HG03442 (cell line): ENCODE measurements at regions not wholly inside any gene's neighbourhood (a gene's known extent, or its start where the extent isn't known, plus 50 kb on each side); places are given as distances from the start of the nearest gene placed in this dataset.

Experiments used
- ATAC-seq: cut with Tn5 transposase; IDR thresholded peaks from one replicate; pipeline ENCODE4 v1.9.1; 2021; ENCODE audit warnings: mild to moderate bottlenecking, moderate library complexity; ENCODE audit not compliant: unreplicated experiment

- ATAC-seq, result no peak
These were observed 238.6 kb downstream of the C1D start for GRCh38 chr2:67824186-67824585.

DNA sequence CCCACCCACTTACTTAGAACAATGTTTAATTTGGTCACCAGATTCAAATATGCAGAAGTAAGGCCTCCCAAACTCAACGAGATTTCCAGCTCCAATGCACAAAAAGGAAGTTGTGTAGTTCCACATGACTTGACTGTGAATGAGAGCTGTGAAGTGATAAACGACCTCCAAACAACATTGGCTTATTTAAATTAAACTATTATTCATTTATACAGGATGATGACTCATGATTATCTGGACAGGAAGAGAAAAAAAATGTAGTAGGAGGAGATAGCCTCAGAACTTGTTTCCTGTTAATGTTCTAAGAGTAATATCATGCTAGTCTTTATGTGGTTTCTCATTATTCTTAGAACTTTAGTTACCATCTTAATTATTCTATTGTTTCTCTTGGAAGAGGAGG, 237.3 kb downstream of the C1D start:
- ATAC-seq, result no peak

DNA sequence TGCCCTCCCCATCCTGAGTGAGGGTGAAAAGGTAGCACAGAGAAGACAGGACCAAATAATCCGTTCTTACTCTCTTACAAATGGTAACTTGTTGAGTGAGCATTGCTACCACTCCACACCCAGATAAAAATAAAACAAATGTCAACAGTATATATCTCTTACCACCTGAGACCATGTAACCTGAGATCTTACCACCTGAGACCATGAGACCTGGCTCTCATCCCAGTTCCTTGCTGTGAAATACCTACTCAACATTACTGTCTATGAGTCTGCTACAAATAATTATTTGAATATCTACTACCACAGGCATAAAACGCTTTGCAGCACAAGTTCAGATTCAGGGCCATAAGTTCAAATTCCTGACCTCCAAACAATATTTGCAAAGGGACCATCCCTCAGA, 234.7 kb downstream of the C1D start:
- no peak for ATAC-seq

- no peak for ATAC-seq
These were observed 233.3 kb downstream of the C1D start for GRCh38 chr2:67829470-67829869.

- no peak for ATAC-seq
These were observed 229.2 kb downstream of the C1D start for GRCh38 chr2:67833632-67834031.

GRCh38 chr2:67834482-67834881, 228.3 kb downstream of the C1D start:
- no peak for ATAC-seq

- ATAC-seq, result no peak
These were observed 227.5 kb downstream of the C1D start for GRCh38 chr2:67835266-67835665.

DNA sequence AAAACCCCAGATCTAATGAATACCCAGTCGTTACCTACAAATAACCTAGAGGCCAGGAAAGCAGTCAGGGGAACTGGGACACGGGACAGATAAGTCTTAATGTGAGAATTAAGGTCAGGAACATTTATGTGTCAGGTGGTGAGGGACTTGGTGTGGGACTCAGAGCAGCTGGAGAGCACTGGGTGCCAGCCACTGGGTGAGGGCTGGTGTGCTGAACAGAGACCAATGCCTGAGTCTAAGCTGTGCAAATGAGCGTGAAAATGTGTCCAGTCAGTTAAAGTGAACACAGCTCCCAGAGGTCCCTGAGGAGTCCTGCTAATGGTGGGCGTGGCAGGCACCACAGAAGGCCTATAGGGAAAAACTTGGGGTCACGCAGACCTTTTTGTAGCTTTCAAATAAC, 225.9 kb downstream of the C1D start:
- ATAC-seq, result no peak

DNA sequence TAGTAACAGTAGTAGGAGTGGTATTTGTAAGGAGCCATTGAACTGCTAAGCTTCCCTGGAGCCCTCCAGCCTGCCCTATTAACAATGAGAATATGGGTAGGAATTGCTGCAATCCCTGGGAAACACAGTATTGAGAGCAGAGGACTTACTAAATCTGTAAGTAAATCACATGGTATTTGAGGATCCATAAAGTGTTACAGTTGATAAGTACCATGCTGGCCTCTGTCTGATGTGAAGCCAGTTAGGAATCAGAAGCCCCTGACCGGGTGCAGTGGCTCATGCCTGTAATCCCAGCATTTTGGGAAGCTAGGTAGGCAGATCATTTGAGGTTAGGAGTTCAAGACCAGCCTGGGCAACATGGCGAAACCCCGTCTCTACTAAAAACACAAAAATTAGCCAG, 224.6 kb downstream of the C1D start:
- no peak for ATAC-seq

- ATAC-seq, result no peak
These were observed 223.6 kb downstream of the C1D start for GRCh38 chr2:67839242-67839641.

DNA sequence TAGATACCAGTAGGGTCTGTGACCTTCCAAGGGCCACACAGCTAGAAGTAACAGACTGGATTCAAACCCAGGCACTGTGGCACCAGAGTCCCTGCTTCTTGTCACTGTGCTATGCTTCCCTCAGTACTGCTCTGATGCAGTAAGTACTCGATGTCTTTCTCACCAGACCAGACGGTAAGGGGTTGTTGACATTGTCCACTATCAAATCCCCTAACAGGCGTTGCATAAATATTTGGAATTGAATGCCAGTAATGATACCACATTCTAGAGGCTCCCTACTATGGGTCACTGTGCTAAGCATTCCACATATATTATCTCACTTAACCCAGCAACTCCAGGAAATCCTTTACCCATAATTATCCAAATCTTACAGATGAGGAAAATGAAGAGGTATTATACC, 223.1 kb downstream of the C1D start:
- ATAC-seq, result no peak

- ATAC-seq, result peak; percentile 93
These were observed 222.2 kb downstream of the C1D start for GRCh38 chr2:67840460-67841068.

GRCh38 chr2:67841711-67842110, 221.1 kb downstream of the C1D start:
- ATAC-seq, result no peak

- ATAC-seq, result no peak
These were observed 220.3 kb downstream of the C1D start for GRCh38 chr2:67842375-67842959.

DNA sequence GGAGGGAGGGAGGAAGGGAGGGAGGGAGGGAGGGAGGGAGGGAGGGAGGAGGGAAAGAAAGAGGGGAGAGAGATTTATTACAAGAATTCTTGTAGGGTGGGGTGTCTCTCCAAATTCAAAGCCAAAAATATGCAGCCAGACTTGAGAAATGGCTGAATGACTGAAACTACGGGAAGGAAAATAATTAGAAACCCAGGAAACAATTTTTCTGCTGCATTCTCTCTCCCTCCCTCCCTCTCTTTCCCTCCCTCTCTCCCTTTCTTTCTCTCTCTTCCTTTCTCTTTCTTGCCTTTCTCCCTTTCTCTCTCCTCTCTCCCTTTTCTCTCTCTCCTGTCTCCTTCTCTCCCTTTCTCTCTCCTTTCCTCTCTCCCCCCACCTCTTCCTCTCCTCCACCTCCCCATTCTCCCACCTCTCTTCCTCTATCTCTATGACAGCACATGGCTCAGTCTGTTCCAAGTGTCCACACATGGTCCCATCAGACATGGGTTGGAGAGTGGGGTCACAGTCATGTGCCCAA, 218.7 kb downstream of the C1D start:
- no peak for ATAC-seq

DNA sequence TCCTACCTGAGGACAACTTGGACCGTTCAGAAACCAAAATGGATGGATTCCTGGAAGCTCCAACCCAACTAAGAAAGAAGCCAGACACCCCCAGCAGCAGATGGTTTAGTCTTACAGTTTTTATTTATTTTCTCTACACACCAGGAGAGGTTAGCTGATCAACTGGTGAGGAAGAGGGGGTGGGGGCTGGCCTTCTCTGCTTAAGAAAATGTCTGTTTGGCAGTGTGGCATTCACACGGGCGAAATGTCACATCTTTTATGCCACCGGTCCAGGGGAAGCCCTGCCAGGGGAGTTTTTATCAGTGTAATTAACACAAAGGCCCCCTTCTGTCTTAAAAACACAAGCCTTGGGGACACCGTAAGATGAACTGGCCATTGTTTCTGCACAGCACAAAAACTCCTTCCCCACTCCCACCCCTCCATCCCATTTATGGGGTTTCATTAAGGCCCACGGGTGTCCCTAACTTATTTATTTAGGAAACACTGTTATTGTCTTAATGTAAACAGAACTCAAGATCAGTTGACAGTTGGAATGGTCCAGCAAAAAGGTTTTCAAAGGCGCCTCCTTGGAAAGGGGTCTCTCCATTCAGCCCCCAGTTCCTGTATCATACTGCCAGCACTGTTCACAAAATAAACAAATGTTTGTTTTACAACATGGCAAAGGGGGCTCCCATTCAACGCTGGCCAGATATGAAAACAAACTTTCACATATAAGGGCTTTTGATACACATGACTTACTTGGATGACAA, 217.0 kb downstream of the C1D start:
- ATAC-seq, result no peak

DNA sequence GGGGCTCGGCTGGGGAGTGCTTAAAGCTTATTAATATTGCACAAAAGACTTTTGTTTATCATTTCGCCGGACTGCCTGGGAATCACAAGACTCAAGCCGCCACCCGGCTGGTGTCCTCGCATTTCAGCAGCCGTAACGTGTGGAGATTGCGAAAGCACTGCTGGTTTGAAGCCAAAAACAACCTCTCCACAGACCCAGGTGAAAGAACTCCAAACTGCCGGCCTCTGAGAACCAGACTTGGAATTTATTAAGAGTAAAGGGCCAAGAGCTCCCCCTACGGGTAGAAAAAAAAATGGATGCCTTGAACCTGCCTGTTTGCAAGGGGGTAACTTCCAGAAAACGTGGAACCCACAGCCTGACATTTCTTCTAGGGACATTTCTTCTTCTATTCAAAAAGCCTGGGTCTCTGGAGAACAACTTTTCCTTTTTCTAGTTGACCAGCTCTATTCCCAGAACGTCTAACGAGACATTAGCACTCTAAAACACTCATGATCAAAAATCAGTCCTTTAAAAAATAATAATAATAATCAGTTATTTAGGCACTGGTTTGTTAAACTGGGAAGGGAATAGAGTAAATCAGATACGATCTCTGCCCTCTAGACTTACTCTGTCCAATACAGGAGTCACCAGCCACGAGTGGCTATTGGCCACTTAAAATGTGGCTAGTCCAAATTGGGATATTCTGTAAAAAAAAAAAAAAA, 216.3 kb downstream of the C1D start:
- ATAC-seq, result peak; percentile 58

DNA sequence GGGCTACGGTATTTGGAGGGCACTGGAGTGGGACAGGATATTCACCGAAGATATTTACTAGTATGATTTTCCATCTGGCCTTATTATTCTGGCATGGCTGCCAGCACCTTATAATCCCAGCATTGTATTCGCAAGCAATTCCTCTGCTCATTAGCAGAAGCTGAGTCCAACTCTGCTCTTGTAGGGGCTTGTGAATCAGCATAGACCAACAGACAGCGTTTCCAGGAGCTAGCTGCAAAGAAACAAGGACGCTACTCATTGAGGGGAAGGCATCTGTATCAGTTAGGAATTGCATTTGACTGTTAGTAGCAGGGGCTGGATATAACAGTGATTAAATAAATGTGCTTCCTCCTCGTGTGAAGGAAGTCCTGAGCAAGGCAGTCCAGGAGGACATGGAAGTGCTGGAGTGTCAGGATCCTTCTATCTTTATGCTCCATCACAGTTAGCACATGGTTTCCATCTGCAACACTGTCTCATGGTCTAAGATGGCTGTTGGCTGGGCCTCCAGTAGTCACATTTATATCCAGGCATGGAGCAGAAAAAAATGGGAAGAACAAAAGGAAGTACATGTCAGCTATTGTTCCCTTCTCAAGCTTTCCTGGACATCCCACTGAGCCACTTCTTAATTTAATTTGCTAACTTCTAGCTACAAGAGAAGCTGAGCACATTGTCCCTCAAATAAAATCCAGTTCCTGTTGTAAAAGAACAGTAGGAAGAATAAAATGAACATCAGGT, 214.1 kb downstream of the C1D start:
- ATAC-seq, result no peak

- no peak for ATAC-seq
These were observed 211.8 kb downstream of the C1D start for GRCh38 chr2:67851016-67851415.

DNA sequence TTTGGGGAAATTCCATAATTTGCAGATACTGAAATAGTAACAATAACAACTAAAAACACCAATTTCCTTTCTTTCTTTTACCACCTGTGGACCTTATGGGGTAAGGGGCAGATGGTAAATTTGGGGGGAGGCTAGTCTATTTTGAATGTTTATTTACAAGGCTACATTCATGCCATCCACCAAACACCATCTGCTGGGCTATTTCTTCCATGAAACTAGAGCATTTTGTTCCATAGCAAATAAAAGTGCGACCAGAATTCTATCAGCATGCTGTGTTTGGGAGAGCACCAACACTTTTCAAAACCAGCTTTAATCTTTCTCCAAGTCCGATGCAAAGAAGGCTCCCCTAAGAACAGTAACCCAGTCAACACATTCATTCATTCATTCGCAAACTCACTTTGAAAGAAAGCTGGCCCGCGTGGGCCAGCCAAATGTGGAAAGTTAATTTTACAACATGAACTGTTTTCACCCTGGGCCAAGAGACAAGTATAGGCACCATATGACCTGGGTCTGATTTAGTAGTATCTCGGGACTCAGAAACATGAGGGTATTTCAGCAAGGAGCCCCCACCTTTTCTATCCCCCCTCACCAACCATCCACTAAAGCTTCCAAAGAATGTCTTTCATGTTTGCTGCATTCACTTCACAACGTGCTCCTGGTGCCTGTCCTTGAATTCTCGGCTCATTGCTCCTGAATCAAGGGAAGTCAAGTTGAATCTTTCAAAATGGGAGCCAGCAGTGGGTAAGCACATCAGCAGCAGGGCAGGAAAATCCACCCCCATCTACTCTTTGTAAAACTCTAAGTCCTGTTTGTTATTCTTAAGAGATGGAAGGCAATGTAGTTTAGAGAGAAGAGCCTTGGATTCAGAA, 210.6 kb downstream of the C1D start:
- no peak for ATAC-seq
